HEK293 (cell line): ENCODE measurements at regions not wholly inside any gene's neighbourhood (a gene's known extent, or its start where the extent isn't known, plus 50 kb on each side); places are given as distances from the start of the nearest gene placed in this dataset.

Experiments
- CTCF ChIA-PET: fragments of 350-600 bp; formaldehyde crosslinking; extraction: SDS; loops from one replicate; lab custom pipeline; 2021; ENCODE audit warnings: antibody characterized with exemption; lab: Yijun Ruan, JAX
- POLR2A ChIA-PET: fragments of 300-600 bp; formaldehyde crosslinking; extraction: SDS; loops from one replicate; lab custom pipeline; 2020; ENCODE audit warnings: antibody characterized with exemption, inconsistent platforms; lab: Yijun Ruan, JAX
- H3K27ac ChIP-seq: fragments of 200-500 bp; sonication (Bioruptor generic); 2 replicates; pipeline ENCODE4 v1.5.1; 2014; ENCODE audit warnings: low read depth, low read length, control low read depth, inconsistent platforms; ENCODE audit errors: extremely low read depth
- H3K36me3 ChIP-seq, 2 experiments: fragments of 200-500 bp in 1 of 2; sonication (Bioruptor generic) in 1 of 2; 1 replicate in 1 of 2; 2 replicates in 1 of 2; pipeline ENCODE4 v1.5.1; 2014 to 2017; ENCODE audit warnings: inconsistent platforms in 2 of 2, low read length in 2 of 2; ENCODE audit not compliant: control insufficient read depth in 2 of 2, insufficient read depth in 1 of 2
- H3K4me1 ChIP-seq: fragments of 200-500 bp; sonication (Bioruptor generic); 2 replicates; pipeline ENCODE4 v1.5.1; 2014; ENCODE audit warnings: mild to moderate bottlenecking, low read length, inconsistent platforms; ENCODE audit not compliant: control insufficient read depth, insufficient read depth
- H3K4me3 ChIP-seq: 2 replicates; pipeline ENCODE4 v1.5.1; 2011; ENCODE audit warnings: low read depth, mild to moderate bottlenecking, control low read depth, low read length, moderate library complexity
- H3K9me3 ChIP-seq: fragments of 200-500 bp; sonication (Bioruptor generic); 2 replicates; pipeline ENCODE4 v1.5.1; 2014; ENCODE audit warnings: low read depth, low read length, inconsistent platforms; ENCODE audit not compliant: control insufficient read depth, insufficient read depth
- AEBP2 ChIP-seq: fragments of 450-650 bp; formaldehyde crosslinking; IDR thresholded peaks from 2 replicates; pipeline ENCODE4 v1.5.1; 2016; ENCODE audit warnings: missing biosample characterization, missing genetic modification characterization, borderline replicate concordance
- GLIS1 ChIP-seq: fragments of 450-650 bp; formaldehyde crosslinking; IDR thresholded peaks from 2 replicates; pipeline ENCODE4 v1.5.1; 2016; ENCODE audit warnings: missing biosample characterization, missing genetic modification characterization
- GLIS2 ChIP-seq: fragments of 450-650 bp; formaldehyde crosslinking; IDR thresholded peaks from 2 replicates; pipeline ENCODE4 v1.5.1; 2016; ENCODE audit warnings: missing biosample characterization, missing genetic modification characterization
- HOXA7 ChIP-seq: sonication (generic); formaldehyde crosslinking; IDR thresholded peaks from 2 replicates; pipeline ENCODE4 v1.8.1; 2022; ENCODE audit warnings: missing genetic modification reagents, borderline replicate concordance
- HOXC10 ChIP-seq: sonication (generic); formaldehyde crosslinking; IDR thresholded peaks from 2 replicates; pipeline ENCODE4 v1.8.1; 2023; ENCODE audit warnings: mild to moderate bottlenecking, missing genetic modification reagents
- HOXD13 ChIP-seq: sonication (generic); formaldehyde crosslinking; IDR thresholded peaks from 2 replicates; pipeline ENCODE4 v1.8.0; 2022; ENCODE audit warnings: missing genetic modification reagents, borderline replicate concordance
- KLF17 ChIP-seq: fragments of 450-650 bp; formaldehyde crosslinking; IDR thresholded peaks from 2 replicates; pipeline ENCODE4 v1.5.1; 2016; ENCODE audit warnings: missing biosample characterization, missing genetic modification characterization
- MEIS1 ChIP-seq: sonication (generic); formaldehyde crosslinking; IDR thresholded peaks from 2 replicates; pipeline ENCODE4 v1.8.1; 2022; ENCODE audit warnings: missing genetic modification reagents, mild to moderate bottlenecking, borderline replicate concordance
- MYNN ChIP-seq: fragments of 450-650 bp; formaldehyde crosslinking; IDR thresholded peaks from 2 replicates; pipeline ENCODE4 v1.5.1; 2016; ENCODE audit warnings: missing biosample characterization, missing genetic modification characterization, borderline replicate concordance
- OVOL3 ChIP-seq: fragments of 450-650 bp; formaldehyde crosslinking; IDR thresholded peaks from 2 replicates; pipeline ENCODE4 v1.5.1; 2016; ENCODE audit warnings: missing biosample characterization, missing genetic modification characterization
- PRDM10 ChIP-seq: fragments of 450-650 bp; formaldehyde crosslinking; IDR thresholded peaks from 2 replicates; pipeline ENCODE4 v1.5.1; 2016; ENCODE audit warnings: missing biosample characterization, missing genetic modification characterization
- SP2 ChIP-seq: fragments of 450-650 bp; formaldehyde crosslinking; IDR thresholded peaks from 2 replicates; pipeline ENCODE4 v1.5.1; 2016; ENCODE audit warnings: missing biosample characterization, missing genetic modification characterization
- TRIM28 ChIP-seq: IDR thresholded peaks from 2 replicates; pipeline ENCODE4 v1.6.1; 2011; ENCODE audit warnings: low read length, control low read depth, borderline replicate concordance
- YY2 ChIP-seq: fragments of 450-650 bp; formaldehyde crosslinking; IDR thresholded peaks from 2 replicates; pipeline ENCODE4 v1.5.1; 2016; ENCODE audit warnings: missing biosample characterization, missing genetic modification characterization
- ZBTB7A ChIP-seq: fragments of 450-650 bp; formaldehyde crosslinking; IDR thresholded peaks from 2 replicates; pipeline ENCODE4 v1.5.1; 2016; ENCODE audit warnings: low read depth, missing biosample characterization, missing genetic modification characterization
- ZEB2 ChIP-seq: fragments of 450-650 bp; formaldehyde crosslinking; IDR thresholded peaks from 2 replicates; pipeline ENCODE4 v1.5.1; 2016; ENCODE audit warnings: missing biosample characterization, missing genetic modification characterization
- ZNF146 ChIP-seq: fragments of 450-650 bp; formaldehyde crosslinking; IDR thresholded peaks from 2 replicates; pipeline ENCODE4 v1.5.1; 2016; ENCODE audit warnings: missing biosample characterization, missing genetic modification characterization
- ZNF18 ChIP-seq: fragments of 450-650 bp; formaldehyde crosslinking; IDR thresholded peaks from 2 replicates; pipeline ENCODE4 v1.5.1; 2016; ENCODE audit warnings: missing biosample characterization, missing genetic modification characterization
- ZNF19 ChIP-seq: fragments of 450-650 bp; formaldehyde crosslinking; IDR thresholded peaks from 2 replicates; pipeline ENCODE4; 2016; ENCODE audit warnings: missing biosample characterization, missing genetic modification characterization, low read depth
- ZNF239 ChIP-seq: fragments of 450-650 bp; formaldehyde crosslinking; IDR thresholded peaks from 2 replicates; pipeline ENCODE4 v1.5.1; 2016; ENCODE audit warnings: missing biosample characterization, missing genetic modification characterization
- ZNF266 ChIP-seq: fragments of 450-650 bp; formaldehyde crosslinking; IDR thresholded peaks from 2 replicates; pipeline ENCODE4 v1.5.1; 2016; ENCODE audit warnings: missing biosample characterization, missing genetic modification characterization, low read depth
- ZNF292 ChIP-seq: fragments of 450-650 bp; formaldehyde crosslinking; IDR thresholded peaks from 2 replicates; pipeline ENCODE4 v1.5.1; 2016; ENCODE audit warnings: low read depth, missing biosample characterization, missing genetic modification characterization, borderline replicate concordance
- ZNF335 ChIP-seq: fragments of 450-650 bp; formaldehyde crosslinking; conservative IDR thresholded peaks from 2 replicates; pipeline ENCODE4 v1.5.1; 2016; ENCODE audit warnings: missing biosample characterization, missing genetic modification characterization
- ZNF416 ChIP-seq: fragments of 450-650 bp; formaldehyde crosslinking; IDR thresholded peaks from 2 replicates; pipeline ENCODE4 v1.5.1; 2016; ENCODE audit warnings: missing biosample characterization, missing genetic modification characterization
- ZNF549 ChIP-seq: fragments of 450-650 bp; IDR thresholded peaks from 2 replicates; pipeline ENCODE4 v1.5.1; 2018; ENCODE audit warnings: missing biosample characterization, missing genetic modification characterization, mild to moderate bottlenecking, inconsistent platforms, moderate library complexity
- ZNF621 ChIP-seq: fragments of 450-650 bp; formaldehyde crosslinking; IDR thresholded peaks from 2 replicates; pipeline ENCODE4 v1.5.1; 2017; ENCODE audit warnings: missing biosample characterization, missing genetic modification characterization
- ZNF747 ChIP-seq: fragments of 450-650 bp; formaldehyde crosslinking; IDR thresholded peaks from 2 replicates; pipeline ENCODE4 v1.5.1; 2016; ENCODE audit warnings: missing biosample characterization, missing genetic modification characterization
- ZNF837 ChIP-seq: fragments of 450-650 bp; formaldehyde crosslinking; IDR thresholded peaks from 2 replicates; pipeline ENCODE4 v1.5.1; 2016; ENCODE audit warnings: missing biosample characterization, missing genetic modification characterization
- ZSCAN18 ChIP-seq: fragments of 450-650 bp; formaldehyde crosslinking; IDR thresholded peaks from 2 replicates; pipeline ENCODE4 v1.5.1; 2016; ENCODE audit warnings: missing biosample characterization, missing genetic modification characterization
- ZSCAN30 ChIP-seq: fragments of 450-650 bp; IDR thresholded peaks from 2 replicates; pipeline ENCODE4 v1.5.1; 2018; ENCODE audit warnings: missing biosample characterization, mild to moderate bottlenecking, missing genetic modification characterization, moderate library complexity

- Histone ChIP-seq H3K4me3 (no peak overlapping the region), H3K4me1 (peaks cover 12% of the 10 kb centered on the region), H3K9me3 (no peaks in the 10 kb centered on the region), H3K27ac (no peak overlapping the region), H3K36me3 (no peaks in the 10 kb centered on the region)
- CTCF ChIA-PET: no interaction called here
- TF ChIP-seq AEBP2 (tag by site-specific recombination) (no peak), ZNF549 (tag by site-specific recombination) (no peak), ZSCAN18 (tag by site-specific recombination) (no peak), PRDM10 (tag by site-specific recombination) (no peak), HOXA7 (no peak), SP2 (tag by site-specific recombination) (no peak), ZNF239 (tag by site-specific recombination) (no peak), HOXD13 (CRISPR knock-in tag) (no peak), HOXC10 (no peak), ZNF19 (tag by site-specific recombination) (no peak), ZNF335 (tag by site-specific recombination) (no peak), ZNF416 (tag by site-specific recombination) (no peak), YY2 (no peak), MYNN (tag by site-specific recombination) (no peak), ZNF266 (tag by site-specific recombination) (no peak), KLF17 (tag by site-specific recombination) (no peak), ZNF292 (tag by site-specific recombination) (no peak), OVOL3 (tag by site-specific recombination) (no peak), ZBTB7A (tag by site-specific recombination) (no peak), ZNF747 (tag by site-specific recombination) (no peak)
- TF ChIP-seq, all 188 proteins: peak for 0
- POLR2A ChIA-PET: no interaction called here
Observed at GRCh38 chr4:181863856-181864255, 379.3 kb upstream of the TENM3 start.

GRCh38 chr4:181870326-181870725, 372.9 kb upstream of the TENM3 start:
- ChIA-PET CTCF (no interaction called here), POLR2A (no interaction called here)
- Histone ChIP-seq H3K4me3 (no peak overlapping the region), H3K27ac (no peak overlapping the region), H3K9me3 (no peaks in the 10 kb centered on the region), H3K4me1 (no peaks in the 10 kb centered on the region), H3K36me3 (no peaks in the 10 kb centered on the region)
- TF ChIP-seq MEIS1 (CRISPR knock-in tag) (no peak), ZNF837 (no peak), GLIS1 (tag by site-specific recombination) (no peak), ZNF621 (tag by site-specific recombination) (no peak), ZSCAN30 (tag by site-specific recombination) (no peak), ZEB2 (no peak), ZNF146 (tag by site-specific recombination) (no peak), GLIS2 (no peak), ZNF18 (tag by site-specific recombination) (no peak), TRIM28 (no peak), ZNF292 (tag by site-specific recombination) (no peak)
